GM18951 (cell line): ENCODE measurements at regions not wholly inside any gene's neighbourhood (a gene's known extent, or its start where the extent isn't known, plus 50 kb on each side); places are given as distances from the start of the nearest gene placed in this dataset.

Experiments
- POLR2A ChIP-seq: IDR thresholded peaks from 4 replicates; pipeline ENCODE4 v1.6.1; 2011; ENCODE audit warnings: mild to moderate bottlenecking; ENCODE audit not compliant: insufficient read length, insufficient read depth; ENCODE audit errors: extremely low read depth
- in situ Hi-C: fragments of 300-500 bp; cut with MboI; formaldehyde crosslinking; loops from one replicate; pipeline ENCODE4 v1.12.0; 2022; ENCODE audit warnings: low sequenced_read_pairs, mixed read lengths, inconsistent platforms; ENCODE audit not compliant: unreplicated experiment

DNA sequence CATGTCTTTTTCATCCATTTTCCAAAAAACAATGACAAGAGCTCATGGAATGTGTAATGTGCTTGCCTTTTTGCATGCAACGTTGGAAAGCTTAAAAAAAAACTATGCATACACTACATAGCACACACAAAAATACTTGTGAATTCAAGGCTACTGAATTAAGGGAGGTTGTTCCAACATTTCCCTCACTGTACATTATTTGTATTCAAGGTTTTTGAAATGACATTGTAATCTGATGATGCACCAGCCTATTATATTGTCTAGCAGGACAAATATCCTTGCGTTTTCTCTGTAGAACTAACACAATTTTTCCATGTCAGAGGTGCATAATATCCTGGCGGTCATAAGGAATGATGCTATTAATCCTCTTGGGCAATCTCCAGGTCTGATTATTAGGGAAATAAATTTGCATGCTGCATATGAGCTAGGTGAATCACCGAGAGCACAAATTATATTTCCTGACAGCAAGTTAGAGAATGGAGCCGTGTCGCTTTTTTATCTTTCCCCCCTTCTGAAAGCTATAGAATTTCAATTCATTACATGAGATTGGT, 836.9 kb upstream of the FANCL start:
- in situ Hi-C loops = no loop called here
- TF ChIP-seq POLR2A = no peak

GRCh38 chr2:59077026-59077725, 836.1 kb upstream of the FANCL start:
- TF ChIP-seq POLR2A = no peak
- in situ Hi-C loops = no loop called here

DNA sequence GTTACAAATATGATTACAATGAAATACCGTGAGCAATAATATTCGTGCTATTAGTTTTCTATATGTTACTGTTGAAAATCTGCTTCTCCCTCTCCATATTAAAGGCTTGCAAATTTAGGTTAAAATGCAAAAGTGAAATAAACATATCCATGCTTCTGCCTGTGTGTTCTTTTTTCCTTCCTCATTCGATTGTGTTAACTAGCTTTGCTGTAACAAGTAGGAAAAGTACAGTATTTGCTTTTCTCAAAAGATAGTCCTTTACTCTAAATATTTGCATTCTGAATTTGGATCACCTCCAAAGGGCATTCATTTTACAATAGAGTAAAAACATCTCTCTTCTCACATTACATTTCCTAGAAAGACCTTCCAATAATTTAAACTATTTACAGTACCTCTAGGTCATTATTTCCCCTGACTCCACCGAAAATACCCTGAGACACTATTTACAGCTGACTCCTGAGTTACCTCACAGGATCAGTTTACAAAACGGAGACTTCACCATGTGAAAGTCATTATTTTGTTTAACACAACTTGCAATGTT, 835.0 kb upstream of the FANCL start:
- no peak for TF ChIP-seq POLR2A
- in situ Hi-C loops = no loop called here

DNA sequence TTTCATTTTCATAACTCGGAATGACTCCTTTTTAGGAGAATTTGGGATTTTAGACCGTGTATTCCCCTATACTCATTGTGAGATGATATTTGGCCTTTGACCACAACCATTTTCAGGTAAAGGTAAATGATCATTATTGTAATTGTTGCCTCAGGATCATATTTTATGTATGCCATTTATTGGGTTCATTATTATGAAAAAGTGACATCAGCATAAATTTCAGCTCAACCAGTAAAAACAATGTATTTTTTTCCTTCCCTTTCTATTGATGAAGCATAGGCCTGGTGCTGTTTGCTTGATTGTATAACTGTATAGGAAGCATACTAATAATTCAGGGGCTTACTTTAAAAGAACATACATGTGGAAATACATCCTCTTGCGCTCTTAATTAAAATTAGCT, 832.9 kb upstream of the FANCL start:
- in situ Hi-C loops = no loop called here
- no peak for TF ChIP-seq POLR2A

DNA sequence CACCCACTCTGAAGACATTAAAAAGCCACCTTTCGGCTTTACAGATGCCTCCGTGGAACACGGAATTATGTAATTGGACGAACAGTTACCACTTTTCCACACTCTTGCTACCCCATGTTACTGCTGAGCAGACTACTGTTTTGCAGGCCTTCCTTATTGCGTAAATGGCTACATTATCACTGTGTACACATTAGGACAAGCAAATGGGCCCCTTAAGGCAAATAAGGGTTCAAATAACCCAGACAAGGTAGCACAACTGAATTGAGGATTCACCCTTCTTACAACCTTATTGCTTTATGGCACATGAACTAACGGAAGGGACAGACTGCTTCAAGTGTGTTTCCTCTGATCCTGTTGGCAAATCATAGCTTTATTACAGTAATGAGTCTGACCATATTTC, 832.2 kb upstream of the FANCL start:
- no peak for TF ChIP-seq POLR2A
- in situ Hi-C loops = no loop called here

DNA sequence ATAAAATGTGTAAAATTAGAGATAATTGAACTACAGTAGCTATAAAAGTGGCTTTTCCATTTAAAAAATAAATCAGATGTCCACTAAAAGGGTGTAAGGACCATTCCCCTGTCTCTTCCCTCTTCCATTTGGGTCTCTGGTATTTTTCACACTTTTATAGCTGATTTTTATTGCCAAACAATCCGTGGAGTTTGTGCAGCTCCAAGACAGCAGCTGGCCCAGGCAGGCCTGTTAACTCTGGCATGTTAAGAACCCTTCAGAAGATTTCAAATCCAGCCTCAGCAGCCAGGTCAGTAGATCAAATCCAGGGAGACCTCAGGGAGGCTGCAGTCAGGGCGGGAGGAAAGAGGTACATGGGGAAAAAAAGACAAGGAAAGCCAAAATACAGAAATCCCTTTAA, 827.1 kb upstream of the FANCL start:
- no peak for TF ChIP-seq POLR2A
- in situ Hi-C loops = no loop called here

DNA sequence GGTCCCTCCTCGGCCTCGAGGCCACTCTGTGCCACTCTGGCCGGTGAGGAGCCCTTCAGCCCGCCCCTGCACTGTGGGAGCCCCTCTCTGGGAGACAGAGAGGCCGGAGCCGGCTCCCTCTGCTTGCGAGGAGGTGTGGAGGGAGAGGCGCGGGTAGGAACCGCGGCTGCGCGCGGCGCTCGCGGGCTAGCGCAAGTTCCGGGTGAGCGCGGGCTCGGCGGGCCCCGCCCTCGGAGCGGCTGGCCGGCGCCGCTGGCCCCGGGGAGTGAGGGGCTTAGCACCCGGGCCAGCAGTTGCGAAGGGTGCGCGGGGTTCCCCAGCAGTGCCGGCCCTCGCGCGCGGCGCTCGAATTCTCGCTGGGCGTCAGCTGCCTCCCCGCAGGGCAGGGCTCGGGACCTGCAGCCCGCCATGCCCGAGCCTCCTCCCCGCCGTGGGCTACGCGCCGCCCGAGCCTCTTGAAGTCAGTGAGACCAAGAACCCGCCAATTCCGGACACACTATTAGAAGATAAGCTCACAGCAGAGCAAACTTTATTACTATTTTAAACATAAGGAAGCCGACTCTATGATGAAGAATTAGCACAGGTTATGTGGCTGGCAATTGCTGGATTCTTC, 825.8 kb upstream of the FANCL start:
- no peak for TF ChIP-seq POLR2A
- in situ Hi-C loops = no loop called here

DNA sequence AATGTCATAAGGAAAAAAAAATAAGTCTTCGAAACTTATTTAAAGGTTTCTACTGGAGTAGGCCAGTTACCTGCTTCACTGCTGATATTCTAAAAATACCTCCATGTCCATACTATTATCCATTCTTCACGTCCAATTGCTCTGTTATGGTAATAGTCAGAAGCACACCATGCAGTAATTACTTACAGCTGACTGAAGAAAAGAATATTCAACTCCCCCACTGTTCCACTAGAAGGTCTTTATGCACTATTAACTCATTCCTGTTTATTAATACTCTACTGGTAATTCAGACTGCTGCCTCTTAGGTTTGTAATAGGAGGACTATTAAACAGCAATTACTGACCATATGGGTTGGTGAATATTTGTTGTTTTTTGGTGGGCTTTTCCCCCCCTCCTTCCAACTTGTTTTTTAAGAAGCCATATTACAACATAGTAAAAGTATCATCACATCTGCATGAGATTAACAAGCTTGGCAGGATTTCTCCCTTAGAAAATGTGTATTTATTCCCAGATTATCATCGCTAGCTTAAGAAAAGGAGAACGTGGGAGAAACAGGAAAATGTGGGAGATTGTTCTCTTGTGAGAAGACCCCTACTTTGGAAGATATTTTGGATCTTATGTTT, 806.4 kb upstream of the FANCL start:
- no peak for TF ChIP-seq POLR2A
- in situ Hi-C loops = no loop called here

DNA sequence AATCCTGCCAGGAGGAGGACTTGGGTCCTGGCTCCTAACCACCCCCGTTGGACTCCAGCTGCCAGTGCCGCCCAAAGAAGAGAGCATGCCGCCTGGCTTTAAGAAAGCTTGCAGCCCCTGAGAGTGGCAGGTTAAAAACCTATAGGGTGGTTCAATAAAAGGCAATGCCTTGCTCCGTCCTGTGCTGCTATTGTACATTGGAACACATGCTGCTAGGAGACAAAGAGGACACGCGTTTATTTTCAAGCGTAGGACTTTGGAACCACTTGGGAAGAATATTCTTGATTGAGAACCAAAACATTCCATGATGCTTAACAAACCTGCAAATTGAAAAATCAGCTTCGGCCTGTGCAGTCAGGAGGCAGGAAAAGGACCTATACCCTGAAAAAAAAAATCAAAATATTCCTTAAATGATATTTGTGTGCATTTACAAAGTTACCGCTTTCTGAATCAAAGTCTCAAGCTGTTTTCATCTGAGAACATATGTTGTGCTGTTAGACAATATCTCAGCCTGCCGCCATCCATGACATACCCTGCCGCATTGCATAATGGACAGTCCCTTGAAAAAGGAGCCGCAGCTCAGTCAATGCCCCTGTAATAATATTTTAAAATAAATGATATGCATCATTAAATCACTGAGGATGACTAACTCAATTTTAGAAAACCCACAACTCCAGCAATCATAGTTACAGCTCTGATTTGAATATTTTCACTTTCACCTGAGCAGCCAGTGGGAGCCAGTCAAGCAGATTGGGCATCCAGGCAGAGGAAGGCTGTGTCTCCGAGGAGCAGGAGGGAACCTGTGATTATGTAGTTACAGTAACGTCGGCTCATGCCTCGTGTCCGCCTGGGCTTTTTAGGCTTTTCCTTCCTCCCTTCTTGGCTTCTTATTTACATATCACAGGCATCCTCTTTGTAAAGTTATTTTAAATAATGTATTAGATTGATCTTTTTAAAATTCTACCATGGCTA, 805.6 kb upstream of the FANCL start:
- no peak for TF ChIP-seq POLR2A
- in situ Hi-C loops = no loop called here

GRCh38 chr2:59044736-59045135, 803.6 kb upstream of the FANCL start:
- no peak for TF ChIP-seq POLR2A
- in situ Hi-C loops = no loop called here

DNA sequence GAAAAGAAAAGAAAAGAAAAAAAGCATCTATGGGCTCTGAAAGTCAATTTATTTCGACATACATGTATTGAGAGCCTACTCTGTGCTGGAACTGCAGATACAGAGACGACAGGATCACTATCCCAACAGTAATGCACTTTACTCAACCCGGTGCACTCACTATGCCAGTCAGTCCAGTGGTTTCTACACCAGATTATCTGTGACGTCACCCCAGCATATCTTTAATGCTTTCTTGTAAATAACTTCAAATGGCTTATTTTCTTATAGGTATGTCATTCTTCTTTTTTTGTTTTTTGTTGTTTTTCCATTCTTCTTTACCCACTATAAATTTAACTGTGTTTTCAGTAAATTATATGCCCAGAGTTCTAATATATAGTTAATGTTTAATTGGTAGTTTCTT, 800.0 kb upstream of the FANCL start:
- in situ Hi-C loops = no loop called here
- TF ChIP-seq POLR2A = no peak

DNA sequence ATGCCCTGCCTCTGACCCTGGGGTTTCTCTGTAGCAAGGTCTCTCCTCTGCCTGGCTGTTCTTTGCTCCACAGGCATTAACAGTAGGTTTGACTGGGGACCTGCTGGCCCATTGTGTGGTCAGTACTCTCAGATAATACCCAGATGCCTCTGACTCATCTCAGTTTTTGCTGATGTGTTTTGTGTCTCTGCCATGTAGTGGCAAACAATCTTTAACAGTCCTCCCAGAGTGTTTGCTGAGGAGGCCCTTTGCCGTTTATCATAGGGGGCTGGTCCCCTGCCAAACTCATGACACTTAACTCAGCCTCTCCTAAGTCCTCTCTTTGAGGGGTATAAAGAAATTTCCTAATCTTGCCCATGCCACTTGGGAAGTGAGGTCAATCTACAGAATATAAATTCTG, 793.7 kb upstream of the FANCL start:
- no peak for TF ChIP-seq POLR2A
- in situ Hi-C loops = no loop called here

GRCh38 chr2:59034106-59034505, 793.0 kb upstream of the FANCL start:
- no peak for TF ChIP-seq POLR2A
- in situ Hi-C loops = no loop called here

DNA sequence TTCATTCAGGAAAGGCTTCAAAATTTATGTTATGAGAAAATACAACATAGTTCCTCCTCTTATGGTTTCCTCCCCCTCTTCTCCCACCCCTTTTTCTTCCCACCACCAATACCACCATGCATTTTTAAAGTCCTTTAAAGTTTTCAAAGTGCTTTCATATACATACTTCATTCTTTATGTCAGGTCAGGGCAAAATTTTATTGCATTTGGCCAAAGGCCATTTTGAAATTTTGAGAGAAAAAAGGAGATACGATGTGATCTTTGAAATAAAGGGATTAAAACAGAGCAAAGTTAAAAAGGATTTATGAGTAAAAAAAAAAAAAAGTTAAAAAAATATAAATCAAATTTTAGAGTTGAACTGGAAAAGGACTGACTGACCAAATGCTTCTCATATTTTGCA, 792.5 kb upstream of the FANCL start:
- no peak for TF ChIP-seq POLR2A
- in situ Hi-C loops = no loop called here
